Transverse colon (tissue), 4 donors: ENCODE measurements at regions not wholly inside any gene's neighbourhood (a gene's known extent, or its start where the extent isn't known, plus 50 kb on each side); places are given as distances from the start of the nearest gene placed in this dataset.

Experiments used
- CTCF ChIP-seq, 5 experiments: fragments of 200-600 bp in 3 of 5; fragments of 450-650 bp in 2 of 5; sonication (generic) in 3 of 5; IDR thresholded peaks; 1 replicate in 2 of 5; 2 replicates in 3 of 5; pipeline ENCODE4 v1.5.1; 2016 to 2017; ENCODE audit warnings: antibody characterized with exemption in 5 of 5, inconsistent platforms in 3 of 5, mild to moderate bottlenecking in 2 of 5, moderate library complexity in 1 of 5
- EP300 ChIP-seq: sonication (generic); formaldehyde crosslinking; IDR thresholded peaks from one replicate; pipeline ENCODE4 v1.6.1; 2017; ENCODE audit warnings: antibody characterized with exemption, low read depth
- POLR2AphosphoS5 ChIP-seq, 3 donors: sonication (generic); formaldehyde crosslinking; IDR thresholded peaks; one replicate each; pipeline ENCODE4 v1.6.1; 2016; ENCODE audit warnings: antibody characterized with exemption in 3 of 3

- no peak for TF ChIP-seq EP300
- TF ChIP-seq CTCF (IDR thresholded peaks at IDR 0.05) = no peak
- no peak for TF ChIP-seq POLR2AphosphoS5 (IDR thresholded peaks at IDR 0.05)
Measured at GRCh38 chr3:187900993-187901755, 155.9 kb upstream of the BCL6 start.
